K562 (cell line): ENCODE measurements at regions not wholly inside any gene's neighbourhood (a gene's known extent, or its start where the extent isn't known, plus 50 kb on each side); places are given as distances from the start of the nearest gene placed in this dataset.

Experiments used
- CGGBP1 ChIP-seq: fragments of 250-450 bp; sonication (Bioruptor Pico); IDR thresholded peaks from 2 replicates; pipeline ENCODE4 v1.9.0; 2021; ENCODE audit warnings: mild to moderate bottlenecking
- EZH2 ChIP-seq: IDR thresholded peaks from 2 replicates; pipeline ENCODE4 v1.6.1; 2012; ENCODE audit warnings: low read depth, mild to moderate bottlenecking, inconsistent platforms, low read length, borderline replicate concordance
- GTF2F1 ChIP-seq: IDR thresholded peaks from 2 replicates; pipeline ENCODE4 v1.6.1; 2011; ENCODE audit warnings: low read depth, low read length, improper control_type of control experiment
- MTA2 ChIP-seq: fragments of 450-650 bp; IDR thresholded peaks from 2 replicates; pipeline ENCODE4 v1.6.1; 2016; ENCODE audit warnings: low read depth
- PHB2 ChIP-seq: fragments of 450-650 bp; IDR thresholded peaks from 2 replicates; pipeline ENCODE4 v1.6.1; 2017; ENCODE audit warnings: low read depth
- SNIP1 ChIP-seq: fragments of 450-650 bp; IDR thresholded peaks from 2 replicates; pipeline ENCODE4 v1.7.1; 2017; ENCODE audit warnings: low read depth, mild to moderate bottlenecking
- SOX6 ChIP-seq: fragments of 450-650 bp; IDR thresholded peaks from 2 replicates; pipeline ENCODE4 v1.6.1; 2014; ENCODE audit warnings: mild to moderate bottlenecking
- TEAD1 ChIP-seq, 2 experiments: fragments of 450-650 bp in 1 of 2; sonication (generic) in 1 of 2; formaldehyde crosslinking; IDR thresholded peaks; 2 replicates each; pipeline versions ENCODE4 v1.4.0 to v1.8.0; 2020 to 2022; ENCODE audit warnings: mild to moderate bottlenecking in 2 of 2, missing genetic modification reagents in 1 of 2
- ZNF609 ChIP-seq: sonication (generic); formaldehyde crosslinking; IDR thresholded peaks from 2 replicates; pipeline ENCODE4 v1.8.1; 2023; ENCODE audit warnings: missing genetic modification reagents, mild to moderate bottlenecking, borderline replicate concordance
- ZNF780A ChIP-seq: fragments of 250-450 bp; sonication (Bioruptor Pico); IDR thresholded peaks from 2 replicates; pipeline ENCODE4 v1.5.0; 2021; ENCODE audit warnings: mild to moderate bottlenecking
- ZNF830 ChIP-seq: fragments of 250-450 bp; sonication (Bioruptor Pico); IDR thresholded peaks from 2 replicates; pipeline ENCODE4 v1.5.0; 2021; ENCODE audit warnings: mild to moderate bottlenecking

GRCh38 chr13:103386341-103386740 is 320.1 kb upstream of the SLC10A2 start (continued):
- TF ChIP-seq CGGBP1 (CRISPR knock-in tag) (no peak), ZNF780A (no peak), ZNF609 (CRISPR knock-in tag) (no peak), ZNF830 (CRISPR knock-in tag) (no peak), SNIP1 (no peak), MTA2 (no peak), GTF2F1 (no peak), SOX6 (no peak), TEAD1 (CRISPR knock-in tag; IDR thresholded peaks at IDR 0.05) (no peak), EZH2 (no peak), PHB2 (no peak)
